HG03439 (cell line): ENCODE measurements at regions not wholly inside any gene's neighbourhood (a gene's known extent, or its start where the extent isn't known, plus 50 kb on each side); places are given as distances from the start of the nearest gene placed in this dataset.

Experiments
- ATAC-seq: cut with Tn5 transposase; IDR thresholded peaks from one replicate; pipeline ENCODE4 v1.9.1; 2021; ENCODE audit warnings: mild to moderate bottlenecking, moderate library complexity; ENCODE audit not compliant: unreplicated experiment

DNA sequence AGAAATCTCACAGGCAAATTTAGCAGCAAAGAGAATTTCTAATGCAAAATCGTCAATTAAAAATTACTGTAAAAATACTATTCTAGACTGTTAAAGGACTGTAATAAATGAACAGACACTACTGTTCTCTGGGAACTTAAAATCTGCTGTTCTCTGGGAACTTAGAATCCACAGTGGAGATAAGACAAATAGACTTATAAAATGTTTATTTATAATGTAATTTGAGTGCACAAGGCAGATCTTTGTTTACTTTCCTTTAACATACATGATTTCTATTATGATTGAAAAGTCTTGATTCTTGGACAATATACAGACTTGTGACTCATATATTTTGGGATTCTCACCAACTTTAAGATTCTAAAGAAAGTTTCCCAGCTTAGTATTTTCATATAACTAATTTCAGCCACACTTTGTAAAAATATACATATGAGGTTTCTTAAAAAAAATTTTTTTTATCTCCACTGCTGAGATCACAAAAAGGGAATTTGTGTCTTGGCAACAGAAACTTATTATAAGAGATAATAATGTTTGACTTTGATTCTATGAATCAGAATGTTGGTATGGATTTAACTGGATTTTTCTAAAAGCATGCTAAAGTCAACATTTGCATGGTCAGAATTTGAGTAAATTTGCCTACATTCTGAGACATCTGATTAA is 166.3 kb upstream of the RHOBTB1 start:
- no peak for ATAC-seq

DNA sequence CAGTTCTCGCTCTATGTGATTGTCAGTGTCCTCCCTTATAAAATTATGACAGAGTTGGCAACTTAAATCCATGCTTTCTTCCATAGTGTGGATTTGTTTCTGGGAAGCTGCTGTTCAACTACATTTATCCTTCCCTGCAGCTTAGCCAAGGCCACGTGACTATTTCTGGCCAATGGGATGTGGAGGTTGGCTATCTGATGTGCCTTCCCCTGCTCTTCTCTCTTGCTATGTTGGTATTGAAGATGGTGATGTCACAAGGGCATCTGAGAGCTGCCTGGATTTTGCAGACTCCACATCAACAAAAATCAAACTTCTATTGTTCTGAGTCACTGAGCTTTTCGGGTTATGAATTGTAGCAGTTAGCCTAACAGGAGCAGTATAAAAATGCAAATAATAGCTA is 164.9 kb upstream of the RHOBTB1 start:
- no peak for ATAC-seq

DNA sequence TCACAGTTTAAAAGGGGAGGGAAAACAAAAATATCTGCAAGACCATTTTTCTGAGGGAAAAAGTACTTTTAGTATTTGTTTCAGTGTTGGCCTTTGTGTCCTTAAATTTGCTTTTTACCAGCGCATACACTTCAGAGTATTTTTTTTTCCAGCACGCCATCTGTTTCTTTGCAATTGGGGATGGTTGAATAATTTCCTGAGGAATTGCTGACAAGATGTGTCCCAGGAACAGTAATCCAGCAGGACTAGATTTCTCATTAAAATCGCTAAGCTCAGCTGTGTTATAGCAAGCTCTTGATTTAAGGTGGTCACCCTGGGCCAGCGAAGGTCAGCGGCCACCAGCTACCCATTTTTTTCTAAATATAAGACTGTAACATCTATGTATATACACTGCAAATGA is 156.9 kb upstream of the RHOBTB1 start:
- no peak for ATAC-seq

DNA sequence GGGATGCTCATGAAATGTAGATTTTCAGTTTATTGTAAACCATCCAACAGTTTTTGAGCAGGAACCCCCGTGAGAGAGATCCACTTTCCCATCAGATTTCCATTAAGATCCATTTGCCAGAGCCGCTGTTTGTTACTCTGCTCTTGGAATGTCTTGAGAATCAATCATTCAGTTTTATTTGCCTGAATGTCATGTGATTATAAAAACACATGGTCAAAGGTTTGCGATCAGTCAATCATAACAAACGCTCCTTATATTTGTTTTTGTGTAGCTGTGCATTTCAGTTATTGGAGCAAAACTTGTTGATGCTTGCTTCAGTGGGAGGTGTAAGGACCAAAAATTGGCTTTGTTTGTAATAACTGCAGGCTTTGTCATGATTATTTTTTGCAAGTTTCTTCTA is 155.8 kb upstream of the RHOBTB1 start:
- ATAC-seq, result no peak

DNA sequence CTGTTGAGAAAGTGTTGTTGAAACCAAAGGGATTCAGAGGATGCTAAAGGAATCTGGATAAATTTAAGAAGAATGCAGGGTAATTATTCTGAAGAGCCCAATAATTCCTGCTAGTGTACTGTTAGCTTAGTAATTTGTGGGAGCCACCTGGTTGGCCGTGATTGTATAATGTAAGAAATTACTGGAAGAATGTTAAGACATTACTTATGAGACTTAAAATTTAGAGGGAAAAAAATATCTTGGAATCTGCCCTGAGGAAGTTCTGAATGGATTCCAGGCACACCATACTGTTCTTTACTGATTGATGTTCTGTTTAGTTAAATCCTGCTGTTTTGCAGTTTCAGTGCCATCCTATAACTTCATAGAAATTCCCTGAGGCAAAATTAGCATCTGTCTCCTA is 155.0 kb upstream of the RHOBTB1 start:
- no peak for ATAC-seq

DNA sequence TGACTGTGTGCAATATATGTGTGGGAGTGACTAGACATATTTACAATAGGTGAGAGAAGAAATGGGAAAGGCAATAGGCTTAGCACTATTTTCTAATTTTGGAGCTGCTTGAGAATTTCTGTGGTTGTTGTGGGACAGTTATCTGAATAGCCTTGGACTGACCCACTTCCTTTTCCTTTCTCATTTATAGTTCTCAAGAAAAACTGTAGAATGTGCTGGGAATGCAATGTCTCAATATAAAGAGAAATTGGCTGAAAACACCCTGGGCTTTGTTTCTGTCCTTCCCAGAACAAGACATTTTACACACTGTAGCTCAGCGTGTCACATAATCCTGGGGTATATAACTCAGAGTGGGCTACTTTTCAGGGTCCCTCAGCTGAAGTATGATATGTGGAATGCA is 153.0 kb upstream of the RHOBTB1 start:
- ATAC-seq, result no peak

DNA sequence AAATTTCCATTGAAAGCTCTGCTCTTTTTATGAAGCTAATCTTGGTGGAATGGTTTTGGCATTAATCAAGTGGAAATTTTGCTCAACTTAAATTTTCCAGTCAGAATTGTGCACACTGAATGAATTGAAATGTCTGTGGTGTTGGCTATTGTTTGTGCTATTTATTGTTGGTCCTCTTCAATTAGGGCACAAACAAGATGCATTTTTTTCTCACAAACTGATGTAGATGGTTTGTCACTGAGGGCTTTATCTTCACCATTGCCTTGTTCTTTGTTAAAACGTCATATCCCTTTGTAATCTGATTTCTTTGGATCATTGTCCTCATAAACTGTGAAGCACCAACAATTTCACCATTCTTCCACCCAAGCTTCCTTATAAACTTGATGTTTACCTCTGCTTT is 152.1 kb upstream of the RHOBTB1 start:
- ATAC-seq, result no peak

DNA sequence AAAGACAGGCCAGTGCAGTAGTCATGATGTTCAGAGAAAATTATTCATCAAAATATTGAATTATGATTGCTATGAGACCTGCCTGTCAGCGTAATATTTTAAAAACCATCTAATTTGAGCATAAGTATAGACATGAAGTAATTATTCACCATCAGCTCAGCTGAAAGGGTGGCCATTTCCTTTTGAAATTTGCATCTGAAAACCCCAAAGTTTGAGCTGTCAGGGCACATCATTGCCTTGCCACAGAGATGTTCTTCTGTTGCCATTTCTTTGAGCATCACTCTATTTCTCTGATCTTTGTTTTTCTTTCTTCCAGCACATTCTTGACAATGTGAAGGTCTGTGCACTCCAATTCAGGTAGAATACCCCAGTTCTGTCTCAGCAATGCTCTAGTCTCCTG is 147.5 kb upstream of the RHOBTB1 start:
- no peak for ATAC-seq

DNA sequence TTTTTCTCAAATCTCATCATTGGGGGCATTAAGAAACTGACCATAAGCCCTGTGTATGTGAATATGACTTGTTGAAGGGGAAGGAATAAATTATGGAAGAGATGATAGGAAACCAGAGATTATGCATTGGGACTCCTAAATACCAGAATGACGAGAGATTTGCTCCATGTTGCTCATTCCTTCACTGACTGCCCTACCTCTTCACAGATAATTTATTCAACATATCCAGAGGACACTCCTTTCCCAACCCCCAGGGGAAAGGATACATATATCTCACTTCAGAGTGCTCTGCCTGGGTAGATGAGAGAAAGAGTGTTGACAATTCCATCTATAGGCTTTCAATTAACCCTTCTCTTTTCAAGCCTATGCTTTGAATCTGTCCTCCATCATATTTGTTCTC is 145.3 kb upstream of the RHOBTB1 start:
- no peak for ATAC-seq

DNA sequence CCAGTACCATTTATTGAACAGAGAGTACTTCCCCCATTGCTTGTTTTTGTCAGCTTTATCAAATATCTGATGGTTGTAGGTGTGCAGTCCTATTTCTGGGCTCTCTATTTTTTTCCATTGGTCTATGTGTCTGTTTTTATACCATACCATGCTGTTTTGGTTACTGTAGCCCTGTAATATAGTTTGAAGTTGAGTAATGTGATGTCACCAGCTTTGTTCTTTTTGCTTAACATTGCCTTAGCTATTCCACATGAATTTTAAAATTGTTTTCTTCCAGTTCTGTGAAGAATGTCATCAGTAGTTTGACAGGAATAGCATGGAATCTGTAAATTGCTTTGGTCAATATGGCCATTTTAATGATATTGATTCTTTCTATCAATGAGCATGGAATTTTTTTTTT is 140.5 kb upstream of the RHOBTB1 start:
- ATAC-seq, result no peak

DNA sequence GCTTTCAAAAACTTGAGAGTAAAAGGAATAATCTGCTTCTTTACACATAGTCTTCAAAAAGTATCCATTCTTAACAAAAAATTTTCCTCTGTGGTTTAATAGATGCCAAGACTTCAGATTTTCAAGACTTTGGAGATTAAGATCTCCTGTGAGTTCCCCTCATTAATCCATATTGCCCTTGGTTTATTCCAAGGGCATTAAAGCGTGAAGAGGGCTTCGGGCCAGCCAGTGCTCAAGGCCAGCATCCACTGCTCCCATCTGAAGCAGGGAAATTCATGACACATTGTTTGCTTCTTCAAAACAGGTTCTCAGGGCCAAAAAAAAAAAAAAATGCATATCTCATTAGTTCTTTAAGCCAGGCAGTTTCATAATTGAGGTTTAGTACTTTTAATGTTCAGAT is 137.3 kb upstream of the RHOBTB1 start:
- ATAC-seq, result no peak

DNA sequence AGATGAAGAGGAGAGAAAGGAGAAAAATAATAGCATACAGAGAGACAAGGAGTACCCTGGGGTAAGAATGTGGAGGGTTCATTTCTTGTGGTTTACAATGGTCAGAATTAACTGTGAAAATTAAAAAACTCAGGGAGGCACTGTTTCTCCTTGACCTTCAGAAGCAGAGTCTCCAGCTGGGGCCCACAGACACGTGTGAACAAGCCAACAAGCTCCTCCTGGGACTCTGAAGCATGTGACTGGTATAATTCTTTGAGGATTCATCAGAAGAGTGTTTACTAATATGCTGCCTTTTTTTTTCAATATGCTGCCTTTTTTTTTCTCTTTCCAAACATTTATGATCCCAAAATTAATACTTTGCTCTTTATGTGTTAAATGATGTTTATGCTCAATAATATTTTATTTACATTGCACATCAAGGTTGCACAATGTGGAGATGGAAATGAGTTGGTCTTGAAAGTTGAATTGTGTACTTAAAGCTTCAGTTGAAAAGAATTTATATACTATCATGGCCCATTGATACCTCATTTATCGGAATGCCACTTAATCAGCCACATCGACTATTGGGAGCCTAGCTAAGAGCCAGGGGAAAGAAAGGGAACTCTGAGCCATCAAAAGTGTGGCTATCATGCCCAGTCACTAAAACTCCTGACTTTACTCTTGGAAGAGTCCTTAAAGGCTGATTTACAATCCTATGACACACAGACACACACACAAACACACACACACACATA is 134.7 kb upstream of the RHOBTB1 start:
- ATAC-seq, result no peak

DNA sequence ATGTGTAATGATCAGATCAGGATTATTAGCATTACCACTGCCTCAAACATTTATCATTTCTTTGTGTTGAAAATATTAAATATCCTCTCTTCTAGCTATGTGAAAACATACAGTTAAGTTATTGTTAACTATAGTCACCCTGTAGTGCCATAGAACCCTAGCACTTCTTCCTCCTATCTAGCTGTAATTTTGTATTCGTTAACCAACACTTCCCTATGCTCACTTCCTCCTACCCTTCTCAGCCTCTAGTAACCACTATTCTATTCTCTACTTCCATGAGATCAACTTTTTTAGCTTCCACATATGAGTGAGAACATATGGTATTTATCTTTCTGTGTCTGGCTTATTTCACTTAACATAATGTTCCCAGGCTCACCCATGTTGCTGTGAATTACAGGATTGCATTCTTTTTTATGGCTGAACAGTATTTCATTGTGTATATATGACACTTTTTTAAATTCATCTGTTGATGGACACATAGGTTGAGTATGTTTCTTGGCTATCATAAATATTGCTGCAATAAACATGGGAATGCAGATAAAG is 132.7 kb upstream of the RHOBTB1 start:
- no peak for ATAC-seq

DNA sequence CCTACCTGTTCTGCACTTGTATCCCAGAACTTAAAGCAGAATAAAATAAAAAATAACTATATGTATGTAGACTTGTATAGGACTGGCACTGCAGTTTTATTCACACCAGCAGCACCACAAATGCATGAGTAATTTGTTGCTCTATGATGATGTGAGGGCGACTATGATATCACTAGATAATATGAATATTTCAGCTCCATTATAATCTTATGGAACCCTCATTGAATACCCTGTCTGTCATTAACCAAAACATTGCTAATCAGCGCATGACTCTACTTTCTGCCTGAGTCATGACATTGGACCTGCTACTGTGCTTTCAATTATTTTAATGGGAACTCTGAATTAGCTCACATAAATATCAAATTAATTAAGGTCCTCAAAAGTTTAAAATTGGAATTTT is 129.4 kb upstream of the RHOBTB1 start:
- ATAC-seq, result no peak

DNA sequence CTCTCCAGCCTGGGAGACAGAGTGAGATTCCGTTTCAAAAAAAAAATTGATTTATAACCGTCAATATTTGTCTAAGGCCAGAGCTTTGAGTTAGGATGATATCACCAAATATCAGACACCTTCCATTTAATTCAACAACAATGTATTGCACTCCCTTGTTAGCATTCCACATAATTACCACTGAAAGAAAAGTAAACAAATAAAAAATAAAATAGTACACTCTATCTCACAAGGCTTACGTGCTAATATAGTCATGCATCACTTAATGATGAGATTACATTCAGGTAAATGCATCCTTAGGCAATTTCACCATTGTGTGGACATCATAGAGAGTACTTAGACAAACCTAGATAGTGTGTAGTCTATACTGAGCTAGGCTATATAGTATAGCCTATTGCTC is 127.6 kb upstream of the RHOBTB1 start:
- no peak for ATAC-seq

DNA sequence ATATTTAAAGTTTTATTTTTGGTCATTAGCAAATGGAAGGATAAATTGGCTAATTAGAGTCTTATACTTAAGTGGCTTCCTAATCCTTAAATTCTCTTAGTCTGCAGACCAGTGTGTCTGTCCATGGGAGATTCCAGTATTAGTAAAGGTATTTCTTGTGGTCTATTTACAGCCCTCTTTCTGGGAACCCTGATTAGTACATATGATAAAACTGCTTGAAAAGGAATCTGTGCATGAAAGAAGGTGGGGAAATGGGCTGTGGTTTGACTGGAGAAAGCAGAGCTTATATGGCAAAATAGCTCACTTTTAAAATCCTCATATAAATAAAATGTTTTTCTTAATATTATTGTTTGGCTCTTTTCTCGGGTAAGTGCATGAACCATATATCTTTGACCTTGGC is 124.5 kb upstream of the RHOBTB1 start:
- no peak for ATAC-seq

DNA sequence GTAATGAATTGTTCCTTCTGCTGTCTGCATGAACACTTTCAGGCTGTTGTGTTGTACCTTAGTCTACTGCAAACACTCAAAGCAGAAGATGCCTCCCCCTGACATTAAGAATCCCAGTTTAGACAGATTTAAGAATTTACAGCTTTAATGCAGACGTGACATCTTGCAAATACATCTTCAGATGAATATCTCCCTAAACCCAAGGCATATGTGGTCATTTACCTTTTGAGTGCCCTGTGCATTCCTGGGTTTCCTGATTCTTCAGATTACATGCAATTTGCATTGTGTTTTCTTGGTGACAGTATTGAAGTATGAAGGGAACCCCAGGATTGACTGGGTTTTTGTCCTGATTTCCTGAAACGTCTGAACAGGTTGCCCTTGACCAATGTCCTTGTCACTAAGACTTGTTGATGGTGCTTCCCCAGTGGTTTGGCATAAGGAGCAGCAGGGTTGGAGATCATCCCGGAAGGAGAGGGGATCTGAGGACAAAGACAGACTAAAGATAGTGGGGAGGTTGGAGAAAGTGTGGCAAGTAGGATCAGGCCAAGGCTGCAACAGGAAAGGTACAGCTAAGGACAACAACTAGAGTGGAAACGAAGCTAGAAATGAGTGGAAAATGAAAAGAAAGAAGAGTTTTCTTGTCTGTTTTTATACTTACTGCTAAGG is 123.8 kb upstream of the RHOBTB1 start:
- no peak for ATAC-seq

DNA sequence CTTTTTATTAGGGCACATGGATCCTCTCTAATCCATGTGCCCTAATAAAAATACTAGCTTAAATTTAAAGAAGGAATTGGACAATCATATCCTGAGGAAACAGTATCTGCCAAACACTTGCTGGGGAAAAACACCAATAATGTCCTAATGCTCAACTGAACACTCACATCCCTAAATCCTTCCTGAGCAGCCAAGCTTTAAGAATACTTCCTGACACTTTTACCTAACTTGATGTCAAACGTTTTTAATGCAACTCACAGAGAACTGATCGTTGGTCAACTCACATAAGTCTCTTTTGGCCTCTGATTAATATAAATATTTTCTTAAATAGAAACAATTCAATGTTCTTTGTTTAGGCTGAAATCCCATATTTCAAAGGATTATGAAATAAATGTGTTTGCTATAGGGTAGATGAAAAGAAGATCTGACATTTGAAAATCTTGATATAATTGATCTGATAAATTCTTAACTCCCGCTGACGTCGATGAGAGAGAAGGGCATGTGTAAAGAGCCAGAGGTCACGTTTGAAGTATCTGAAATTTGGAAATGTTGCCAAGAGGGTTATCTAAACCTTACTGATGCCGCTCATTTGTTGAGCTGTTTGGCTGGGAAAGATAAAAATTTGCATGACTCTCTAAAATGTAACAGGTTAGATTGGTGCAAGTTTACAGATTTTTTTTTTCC is 122.8 kb upstream of the RHOBTB1 start:
- ATAC-seq, result no peak

DNA sequence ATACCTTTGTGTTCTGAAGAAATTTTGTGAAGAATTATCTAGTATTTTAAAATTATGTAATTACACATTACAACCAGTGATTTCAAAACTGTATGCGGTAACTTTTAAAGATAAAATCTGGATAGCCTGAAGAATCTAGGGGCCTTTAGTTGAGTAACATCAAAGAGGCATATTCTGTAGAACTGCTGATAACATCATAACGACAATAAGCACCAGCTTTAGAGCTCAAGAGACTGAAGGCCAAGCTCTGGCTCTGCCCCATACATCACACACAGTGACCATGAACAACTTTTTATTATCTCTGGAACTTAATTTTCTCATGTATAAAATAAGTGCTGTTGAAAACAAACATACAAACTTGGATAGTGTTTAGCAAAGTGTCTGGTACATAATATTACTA is 121.1 kb upstream of the RHOBTB1 start:
- no peak for ATAC-seq

DNA sequence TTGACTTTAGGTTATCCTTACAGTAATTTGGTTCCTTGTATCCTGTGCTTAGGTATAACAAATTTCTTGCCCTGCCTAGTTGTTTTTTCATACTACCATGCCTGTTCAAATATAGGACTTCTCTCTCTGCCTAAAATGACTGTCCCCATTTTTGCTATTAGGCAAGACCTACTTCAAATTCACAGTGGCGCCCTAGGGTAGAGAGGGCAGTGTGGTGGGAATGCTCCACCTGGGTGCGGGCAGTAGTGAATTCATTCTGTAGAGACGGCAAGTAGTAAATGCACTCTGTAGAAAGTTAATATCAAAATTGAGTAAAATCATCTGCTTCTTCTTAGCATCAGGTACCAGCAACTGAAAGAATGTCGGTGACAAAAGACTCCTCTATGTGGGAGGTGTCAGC is 120.4 kb upstream of the RHOBTB1 start:
- ATAC-seq, result no peak

DNA sequence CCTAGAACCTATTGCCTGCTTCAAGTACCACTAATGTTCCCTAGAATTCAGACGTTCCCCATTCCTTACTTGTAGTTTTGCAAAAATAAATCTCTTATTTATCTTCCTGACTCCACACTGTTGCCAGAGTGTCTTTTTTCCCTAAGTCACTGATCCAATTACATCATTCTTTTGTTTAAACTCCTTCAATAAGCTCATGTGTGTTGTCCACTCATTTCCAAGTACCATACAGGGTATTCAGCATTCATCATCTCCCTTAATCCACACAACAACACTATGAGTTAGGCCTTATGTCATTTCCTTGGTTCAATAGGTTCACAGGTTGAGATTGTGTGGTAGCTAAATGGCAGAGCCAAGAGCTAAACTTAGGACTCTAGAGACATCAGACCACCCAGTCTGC is 119.9 kb upstream of the RHOBTB1 start:
- no peak for ATAC-seq

DNA sequence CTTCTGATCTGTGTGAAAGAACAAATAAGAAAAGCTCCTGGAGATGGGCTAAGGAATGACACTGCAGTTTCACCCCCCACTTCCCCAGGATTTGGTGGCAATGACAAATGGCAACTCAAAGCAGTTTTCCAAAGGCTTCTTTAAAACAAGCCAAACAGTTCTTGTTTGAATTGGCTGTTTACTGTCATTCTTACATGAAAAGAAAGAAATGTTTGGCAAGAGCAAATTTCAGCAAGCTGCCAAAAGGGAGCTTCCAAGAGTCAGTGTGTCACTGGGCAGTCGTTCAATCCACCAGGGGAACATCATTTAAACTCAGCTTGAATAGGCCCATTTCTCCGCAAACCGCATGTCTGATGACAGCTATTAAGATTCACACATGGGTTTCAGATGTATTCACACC is 119.0 kb upstream of the RHOBTB1 start:
- no peak for ATAC-seq
